ENCODE measurements at regions not wholly inside any gene's neighbourhood (a gene's known extent, or its start where the extent isn't known, plus 50 kb on each side); places are given as distances from the start of the nearest gene placed in this dataset.

GRCh38 chrY:8677336-8677935 is 659.8 kb upstream of the TSPY4 start:
- H3K4me3 ChIP-seq = no peak overlapping the region
- DNase-seq = no peak
- no peaks in the 10 kb centered on the region for H3K36me3 ChIP-seq
- no peaks in the 10 kb centered on the region for H3K27me3 ChIP-seq
- no peaks in the 10 kb centered on the region for H3K9me3 ChIP-seq

- Histone ChIP-seq H3K9me3 (no peaks in the 10 kb centered on the region), H3K27me3 (no peaks in the 10 kb centered on the region), H3K4me3 (no peak overlapping the region), H3K36me3 (no peaks in the 10 kb centered on the region)
- DNase-seq = no peak
Measured at GRCh38 chrY:8687154-8687553, 650.1 kb upstream of the TSPY4 start.

- Histone ChIP-seq H3K9me3 (no peaks in the 10 kb centered on the region), H3K36me3 (no peaks in the 10 kb centered on the region), H3K4me3 (no peak overlapping the region), H3K27me3 (no peaks in the 10 kb centered on the region)
- DNase-seq = no peak
Measured at GRCh38 chrY:8690901-8691685, 646.2 kb upstream of the TSPY4 start.

GRCh38 chrY:8698571-8698970 is 638.7 kb upstream of the TSPY4 start:
- no peaks in the 10 kb centered on the region for H3K27me3 ChIP-seq
- H3K4me3 ChIP-seq = no peak overlapping the region
- no peaks in the 10 kb centered on the region for H3K9me3 ChIP-seq
- no peak for DNase-seq
- no peaks in the 10 kb centered on the region for H3K36me3 ChIP-seq

GRCh38 chrY:8705636-8706300 is 631.5 kb upstream of the TSPY4 start:
- no peaks in the 10 kb centered on the region for H3K9me3 ChIP-seq
- no peaks in the 10 kb centered on the region for H3K36me3 ChIP-seq
- H3K4me3 ChIP-seq = no peak overlapping the region
- no peaks in the 10 kb centered on the region for H3K27me3 ChIP-seq
- DNase-seq = no peak

GRCh38 chrY:8712296-8712695 is 625.0 kb upstream of the TSPY4 start:
- no peaks in the 10 kb centered on the region for H3K27me3 ChIP-seq
- H3K36me3 ChIP-seq = no peaks in the 10 kb centered on the region
- no peak for DNase-seq
- H3K9me3 ChIP-seq = no peaks in the 10 kb centered on the region
- H3K4me3 ChIP-seq = no peak overlapping the region

GRCh38 chrY:8715226-8715625 is 622.0 kb upstream of the TSPY4 start:
- no peaks in the 10 kb centered on the region for H3K36me3 ChIP-seq
- H3K4me3 ChIP-seq = no peak overlapping the region
- no peak for DNase-seq
- H3K27me3 ChIP-seq = no peaks in the 10 kb centered on the region
- H3K9me3 ChIP-seq = no peaks in the 10 kb centered on the region

- H3K36me3 ChIP-seq = no peaks in the 10 kb centered on the region
- no peaks in the 10 kb centered on the region for H3K9me3 ChIP-seq
- peak; percentile 61 for DNase-seq
- no peaks in the 10 kb centered on the region for H3K27me3 ChIP-seq
- no peak overlapping the region for H3K4me3 ChIP-seq
Measured at GRCh38 chrY:8726616-8727015, 610.6 kb upstream of the TSPY4 start.

- no peak overlapping the region for H3K4me3 ChIP-seq
- DNase-seq = no peak
Measured at GRCh38 chrY:8729971-8730370, 607.3 kb upstream of the TSPY4 start.

GRCh38 chrY:8741343-8742069 is 595.8 kb upstream of the TSPY4 start:
- H3K4me3 ChIP-seq = no peak overlapping the region
- DNase-seq = no peak
- no peaks in the 10 kb centered on the region for H3K27me3 ChIP-seq
- no peaks in the 10 kb centered on the region for H3K36me3 ChIP-seq
- no peaks in the 10 kb centered on the region for H3K9me3 ChIP-seq

More at GRCh38 chrY:8729971-8730370, 607.3 kb upstream of the TSPY4 start:
- Histone ChIP-seq H3K9me3 (no peaks in the 10 kb centered on the region), H3K27me3 (no peaks in the 10 kb centered on the region), H3K36me3 (no peaks in the 10 kb centered on the region)

- Histone ChIP-seq H3K27me3 (no peaks in the 10 kb centered on the region), H3K9me3 (no peaks in the 10 kb centered on the region), H3K36me3 (no peaks in the 10 kb centered on the region), H3K4me3 (no peak overlapping the region)
- DNase-seq = no peak
Measured at GRCh38 chrY:8764184-8764583, 573.1 kb upstream of the TSPY4 start.

GRCh38 chrY:8781184-8781890 is 555.9 kb upstream of the TSPY4 start:
- Histone ChIP-seq H3K4me3 (no peak overlapping the region), H3K36me3 (no peaks in the 10 kb centered on the region), H3K27me3 (no peaks in the 10 kb centered on the region), H3K9me3 (no peaks in the 10 kb centered on the region)
- no peak for DNase-seq

GRCh38 chrY:8794561-8794960 is 542.7 kb upstream of the TSPY4 start:
- no peak for DNase-seq
- Histone ChIP-seq H3K4me3 (no peak overlapping the region), H3K27me3 (no peaks in the 10 kb centered on the region), H3K36me3 (no peaks in the 10 kb centered on the region), H3K9me3 (no peaks in the 10 kb centered on the region)

GRCh38 chrY:8804317-8804716 is 532.9 kb upstream of the TSPY4 start:
- H3K36me3 ChIP-seq = no peaks in the 10 kb centered on the region
- no peaks in the 10 kb centered on the region for H3K27me3 ChIP-seq
- DNase-seq = no peak
- H3K9me3 ChIP-seq = no peaks in the 10 kb centered on the region
- H3K4me3 ChIP-seq = no peak overlapping the region

GRCh38 chrY:8807648-8808408 is 529.4 kb upstream of the TSPY4 start:
- H3K4me3 ChIP-seq = no peak overlapping the region
- DNase-seq = peak; percentile 7
- H3K9me3 ChIP-seq = no peaks in the 10 kb centered on the region
- no peaks in the 10 kb centered on the region for H3K36me3 ChIP-seq
- H3K27me3 ChIP-seq = no peaks in the 10 kb centered on the region

GRCh38 chrY:8808611-8809010 is 528.7 kb upstream of the TSPY4 start:
- no peaks in the 10 kb centered on the region for H3K27me3 ChIP-seq
- no peak overlapping the region for H3K4me3 ChIP-seq
- DNase-seq = no peak
- no peaks in the 10 kb centered on the region for H3K9me3 ChIP-seq
- no peaks in the 10 kb centered on the region for H3K36me3 ChIP-seq
